ENCODE measurements at regions not wholly inside any gene's neighbourhood (a gene's known extent, or its start where the extent isn't known, plus 50 kb on each side); places are given as distances from the start of the nearest gene placed in this dataset.

GRCh38 chr3:110793611-110794010 lies 278.0 kb upstream of the NECTIN3 start:
- H3K27me3 ChIP-seq: no peaks in the 10 kb centered on the region
- ATAC-seq: no peak
- H3K4me3 ChIP-seq: no peak overlapping the region
- H3K9me3 ChIP-seq: no peaks in the 10 kb centered on the region
- no peak for TF ChIP-seq CTCF (IDR thresholded peaks at IDR 0.05)
- no peaks in the 10 kb centered on the region for H3K36me3 ChIP-seq
- no peaks in the 10 kb centered on the region for H3K4me1 ChIP-seq
- H3K27ac ChIP-seq: no peak overlapping the region
- DNase-seq: no peak
- intact Hi-C loops (cut with DNase I): no loop called here

- H3K4me1 ChIP-seq: no peaks in the 10 kb centered on the region
- DNase-seq (no peak), ATAC-seq (no peak)
- no peak for TF ChIP-seq CTCF (IDR thresholded peaks at IDR 0.05)
- H3K27ac ChIP-seq: no peak overlapping the region
- intact Hi-C loops (cut with DNase I): no loop called here
- no peaks in the 10 kb centered on the region for H3K36me3 ChIP-seq
- no peak overlapping the region for H3K4me3 ChIP-seq
- H3K27me3 ChIP-seq: no peaks in the 10 kb centered on the region
- H3K9me3 ChIP-seq: no peaks in the 10 kb centered on the region
Measured at GRCh38 chr3:110795163-110795562, 276.5 kb upstream of the NECTIN3 start.

- intact Hi-C loops (cut with DNase I): no loop called here
- ATAC-seq: no peak
- H3K27ac ChIP-seq: no peak overlapping the region
- no peaks in the 10 kb centered on the region for H3K9me3 ChIP-seq
- H3K4me1 ChIP-seq: no peaks in the 10 kb centered on the region
- no peaks in the 10 kb centered on the region for H3K36me3 ChIP-seq
- H3K27me3 ChIP-seq: no peaks in the 10 kb centered on the region
- DNase-seq: no peak
- no peak for TF ChIP-seq CTCF (IDR thresholded peaks at IDR 0.05)
- H3K4me3 ChIP-seq: no peak overlapping the region
Measured at GRCh38 chr3:110799271-110799670, 272.3 kb upstream of the NECTIN3 start.

- TF ChIP-seq CTCF (IDR thresholded peaks at IDR 0.05): no peak
- no peak overlapping the region for H3K4me3 ChIP-seq
- intact Hi-C loops (cut with DNase I): no loop called here
- no peaks in the 10 kb centered on the region for H3K36me3 ChIP-seq
- no peak overlapping the region for H3K27ac ChIP-seq
- ATAC-seq (no peak), DNase-seq (no peak)
- H3K9me3 ChIP-seq: no peaks in the 10 kb centered on the region
- H3K27me3 ChIP-seq: no peaks in the 10 kb centered on the region
- no peaks in the 10 kb centered on the region for H3K4me1 ChIP-seq
Measured at GRCh38 chr3:110804856-110805255, 266.8 kb upstream of the NECTIN3 start.

GRCh38 chr3:110806924-110807323 lies 264.7 kb upstream of the NECTIN3 start:
- TF ChIP-seq CTCF (IDR thresholded peaks at IDR 0.05): no peak
- no peak for DNase-seq
- Histone ChIP-seq H3K27ac (no peak overlapping the region), H3K27me3 (no peaks in the 10 kb centered on the region), H3K9me3 (no peaks in the 10 kb centered on the region), H3K4me3 (no peak overlapping the region), H3K4me1 (no peaks in the 10 kb centered on the region), H3K36me3 (no peaks in the 10 kb centered on the region)
- intact Hi-C loops (cut with DNase I): no loop called here
- no peak for ATAC-seq

GRCh38 chr3:110808630-110809029 lies 263.0 kb upstream of the NECTIN3 start:
- no peak for TF ChIP-seq CTCF (IDR thresholded peaks at IDR 0.05)
- H3K27me3 ChIP-seq: no peaks in the 10 kb centered on the region
- DNase-seq (no peak), ATAC-seq (no peak)
- intact Hi-C loops (cut with DNase I): no loop called here
- H3K4me3 ChIP-seq: no peak overlapping the region
- no peaks in the 10 kb centered on the region for H3K4me1 ChIP-seq
- no peaks in the 10 kb centered on the region for H3K36me3 ChIP-seq
- no peak overlapping the region for H3K27ac ChIP-seq
- no peaks in the 10 kb centered on the region for H3K9me3 ChIP-seq

Measured in upper lobe of right lung (tissue), 1 donor.